K562 (cell line): ENCODE measurements at regions not wholly inside any gene's neighbourhood (a gene's known extent, or its start where the extent isn't known, plus 50 kb on each side); places are given as distances from the start of the nearest gene placed in this dataset.
A peak's percentile ranks its signal among the peaks of the same experiment; 100 is the strongest.

ENCODE experiments used
- ATAC-seq: fragments of 200-7000 bp; cut with Tn5 transposase; 3 replicates; pipeline ENCODE4 v1.9.1; 2020; ENCODE audit warnings: moderate library complexity
- BruUV-seq: library from RNA; stranded (reverse); fragments of 400-500 nt; replicated peaks from 2 replicates; lab custom pipeline; 2021; lab: Mats Ljungman, UMichigan
- CTCF ChIA-PET: fragments of 300-600 bp; formaldehyde crosslinking; extraction: SDS; loops from one replicate; lab custom pipeline; 2021; ENCODE audit warnings: low intra/inter-chr PET ratio; lab: Yijun Ruan, JAX
- POLR2A ChIA-PET: fragments of 300-600, 350-650 bp; sonication (Branson Sonifier 250); formaldehyde crosslinking; extraction: SDS; loops from one replicate; lab custom pipeline; 2021; ENCODE audit warnings: antibody characterized with exemption, inconsistent platforms; lab: Yijun Ruan, JAX
- DNase-seq, 4 experiments: peaks; one replicate each; pipeline versions ENCODE4 v3.0.0 to v3.0.0-alpha.2; 2011 to 2018; ENCODE audit warnings: low spot score in 3 of 4, mixed read lengths in 3 of 4; ENCODE audit errors: extremely low read depth in 1 of 4
- FAIRE-seq: peaks from 2 replicates; lab custom pipeline; 2011; peaks lifted over from hg19 to GRCh38; lab: Jason Lieb, UNC
- H2AFZ ChIP-seq: 2 replicates; pipeline ENCODE4 v1.6.0; 2011; ENCODE audit warnings: low read depth, low read length, control low read depth, inconsistent platforms
- H3K27ac ChIP-seq: fragments of 200-600 bp; 3 replicates; pipeline ENCODE4 v1.8.0; 2011; ENCODE audit warnings: low read depth, mild to moderate bottlenecking, control low read depth, inconsistent platforms, low read length, moderate library complexity, mixed read lengths; ENCODE audit errors: extremely low read depth
- H3K27me3 ChIP-seq, 2 experiments: fragments of 300-600 bp in 1 of 2; 2 replicates in 1 of 2; 3 replicates in 1 of 2; pipeline versions ENCODE4 v1.6.0 to v1.8.0; 2011; ENCODE audit warnings: inconsistent platforms in 2 of 2, low read length in 2 of 2, mild to moderate bottlenecking in 1 of 2, mixed read lengths in 1 of 2, moderate library complexity in 1 of 2; ENCODE audit not compliant: control insufficient read depth in 2 of 2, insufficient read depth in 2 of 2
- H3K36me3 ChIP-seq: fragments of 300-600 bp; 3 replicates; pipeline ENCODE4 v1.8.0; 2011; ENCODE audit warnings: mild to moderate bottlenecking, low read length, inconsistent platforms; ENCODE audit not compliant: control insufficient read depth, insufficient read depth
- H3K4me1 ChIP-seq, 2 experiments: fragments of 200-600 bp in 1 of 2; replicated peaks in 1 of 2; 2 replicates in 1 of 2; 3 replicates in 1 of 2; pipeline versions ENCODE4 v1.5.1 to v1.8.0; 2011; ENCODE audit warnings: inconsistent platforms in 2 of 2, low read length in 2 of 2, mild to moderate bottlenecking in 1 of 2, mixed read lengths in 1 of 2, moderate library complexity in 1 of 2; ENCODE audit not compliant: control insufficient read depth in 2 of 2, insufficient read depth in 2 of 2
- H3K4me2 ChIP-seq: 2 replicates; pipeline ENCODE4 v1.6.1; 2011; ENCODE audit warnings: low read length, control low read depth, inconsistent platforms, mixed read lengths; ENCODE audit not compliant: insufficient read depth
- H3K4me3 ChIP-seq: fragments of 200-600 bp; sonication (generic), shearing (Covaris generic); 2 replicates; pipeline ENCODE4 v1.5.1; 2016; ENCODE audit warnings: control low read depth, inconsistent platforms
- H3K79me2 ChIP-seq: fragments of 200-600 bp; 3 replicates; pipeline ENCODE4 v1.8.0; 2011; ENCODE audit warnings: low read length, inconsistent platforms; ENCODE audit not compliant: control insufficient read depth, insufficient read depth
- H3K9ac ChIP-seq, 2 experiments: 2 replicates each; pipeline versions ENCODE4 v1.6.0 to v1.6.1; 2011; ENCODE audit warnings: low read depth in 2 of 2, low read length in 2 of 2, control low read depth in 1 of 2, inconsistent platforms in 1 of 2, mild to moderate bottlenecking in 1 of 2, mixed read lengths in 1 of 2; ENCODE audit not compliant: insufficient read depth in 1 of 2
- H3K9me1 ChIP-seq: one replicate; pipeline ENCODE4 v1.6.0; 2011; ENCODE audit warnings: inconsistent platforms, mild to moderate bottlenecking, low read length, moderate library complexity; ENCODE audit not compliant: control insufficient read depth, insufficient read depth
- H3K9me3 ChIP-seq: replicated peaks from 2 replicates; pipeline ENCODE4 v1.5.1; 2011; ENCODE audit warnings: low read depth, low read length, inconsistent platforms; ENCODE audit not compliant: control insufficient read depth, insufficient read depth
- H4K20me1 ChIP-seq: replicated peaks from 2 replicates; pipeline ENCODE4 v1.6.1; 2011; ENCODE audit warnings: low read length, inconsistent platforms, mixed read lengths; ENCODE audit not compliant: control insufficient read depth, insufficient read depth
- CAMTA2 ChIP-seq: fragments of 250-450 bp; sonication (Bioruptor Pico); conservative IDR thresholded peaks from 2 replicates; pipeline ENCODE4 v1.5.1; 2022
- ESRRA ChIP-seq: fragments of 450-650 bp; IDR thresholded peaks from 2 replicates; pipeline ENCODE4 v1.6.1; 2014; ENCODE audit warnings: low read depth, mild to moderate bottlenecking, moderate library complexity, borderline replicate concordance
- FIP1L1 ChIP-seq: fragments of 200-400 bp; formaldehyde crosslinking; IDR thresholded peaks from 2 replicates; pipeline ENCODE4 v1.6.1; 2018; ENCODE audit warnings: mild to moderate bottlenecking, low read depth, low read length; ENCODE audit not compliant: poor library complexity, severe bottlenecking
- HSF4 ChIP-seq: fragments of 250-450 bp; sonication (Bioruptor Pico); IDR thresholded peaks from 2 replicates; pipeline ENCODE4 v2.1.2; 2022; ENCODE audit warnings: mild to moderate bottlenecking, moderate library complexity, borderline replicate concordance
- MAFK ChIP-seq: IDR thresholded peaks from 2 replicates; pipeline ENCODE4 v1.6.1; 2011; ENCODE audit warnings: low read length, improper control_type of control experiment
- NFIC ChIP-seq: fragments of 450-650 bp; IDR thresholded peaks from 2 replicates; pipeline ENCODE4 v1.6.1; 2017; ENCODE audit warnings: mild to moderate bottlenecking, inconsistent platforms
- RBBP5 ChIP-seq: fragments of 200-600 bp; sonication (generic); IDR thresholded peaks from 2 replicates; pipeline ENCODE4 v1.6.1; 2012; ENCODE audit warnings: borderline replicate concordance, mild to moderate bottlenecking, low read length, control low read depth, inconsistent platforms; ENCODE audit not compliant: insufficient read depth, poor library complexity, severe bottlenecking
- ZNF23 ChIP-seq: fragments of 250-450 bp; sonication (Bioruptor Pico); IDR thresholded peaks from 2 replicates; pipeline ENCODE4 v1.4.0; 2020; ENCODE audit warnings: mild to moderate bottlenecking
- WGBS: fragments of 100-300 bp; shearing (Covaris generic); methylation state at CpG from one replicate; pipeline ENCODE4 v1.1.6; 2016; ENCODE audit warnings: low coverage, mixed read lengths; ENCODE audit not compliant: insufficient coverage; ENCODE audit errors: missing lambda C conversion rate; 5-methylcytosine and 5-hydroxymethylcytosine counted together
- in situ Hi-C: fragments of 300-500 bp; cut with MboI; formaldehyde crosslinking; loops from 4 replicates; pipeline ENCODE4 v1.15.0; 2018; ENCODE audit warnings: inconsistent platforms, mixed read lengths
- intact Hi-C: fragments of 100-400 bp; cut with micrococcal nuclease; formaldehyde crosslinking; loops from 2 replicates; pipeline ENCODE4 v1.14.2; 2022
- TF ChIP-seq, protein P1 (sequence below): fragments of 250-450 bp; sonication (Bioruptor Pico); IDR thresholded peaks from 2 replicates; pipeline ENCODE4 v1.5.0; 2021

DNA sequence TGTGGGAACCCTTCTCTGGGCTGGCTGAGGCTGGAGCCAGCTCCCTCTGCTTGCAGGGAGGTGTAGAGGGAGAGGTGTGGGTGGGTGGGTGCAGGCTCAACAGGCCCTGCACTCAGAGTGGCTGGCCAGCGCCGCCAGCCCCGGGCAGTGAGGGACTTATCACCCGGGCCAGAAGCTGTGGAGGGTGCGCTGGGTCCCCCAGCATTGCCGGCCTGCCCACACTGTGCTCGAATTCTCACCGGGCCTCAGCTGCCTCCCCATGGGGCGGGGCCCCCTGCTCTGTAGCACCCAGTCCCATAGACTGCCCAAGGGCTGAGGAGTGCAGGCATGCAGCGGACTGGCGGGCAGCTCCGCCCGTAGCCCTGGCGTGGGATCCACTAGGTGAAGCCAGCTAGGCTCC is 190.7 kb upstream of the TAC1 start (continued):
- no peak for TF ChIP-seq ZNF23 (CRISPR knock-in tag)
- TF ChIP-seq RBBP5 = no peak
- TF ChIP-seq HSF4 (CRISPR knock-in tag) = no peak
- TF ChIP-seq CAMTA2 (CRISPR knock-in tag) = no peak
- no peak for TF ChIP-seq FIP1L1
- TF ChIP-seq, protein P1, sequence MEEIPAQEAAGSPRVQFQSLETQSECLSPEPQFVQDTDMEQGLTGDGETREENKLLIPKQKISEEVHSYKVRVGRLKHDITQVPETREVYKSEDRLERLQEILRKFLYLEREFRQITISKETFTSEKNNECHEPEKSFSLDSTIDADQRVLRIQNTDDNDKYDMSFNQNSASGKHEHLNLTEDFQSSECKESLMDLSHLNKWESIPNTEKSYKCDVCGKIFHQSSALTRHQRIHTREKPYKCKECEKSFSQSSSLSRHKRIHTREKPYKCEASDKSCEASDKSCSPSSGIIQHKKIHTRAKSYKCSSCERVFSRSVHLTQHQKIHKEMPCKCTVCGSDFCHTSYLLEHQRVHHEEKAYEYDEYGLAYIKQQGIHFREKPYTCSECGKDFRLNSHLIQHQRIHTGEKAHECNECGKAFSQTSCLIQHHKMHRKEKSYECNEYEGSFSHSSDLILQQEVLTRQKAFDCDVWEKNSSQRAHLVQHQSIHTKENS (CRISPR knock-in tag) = no peak

DNA sequence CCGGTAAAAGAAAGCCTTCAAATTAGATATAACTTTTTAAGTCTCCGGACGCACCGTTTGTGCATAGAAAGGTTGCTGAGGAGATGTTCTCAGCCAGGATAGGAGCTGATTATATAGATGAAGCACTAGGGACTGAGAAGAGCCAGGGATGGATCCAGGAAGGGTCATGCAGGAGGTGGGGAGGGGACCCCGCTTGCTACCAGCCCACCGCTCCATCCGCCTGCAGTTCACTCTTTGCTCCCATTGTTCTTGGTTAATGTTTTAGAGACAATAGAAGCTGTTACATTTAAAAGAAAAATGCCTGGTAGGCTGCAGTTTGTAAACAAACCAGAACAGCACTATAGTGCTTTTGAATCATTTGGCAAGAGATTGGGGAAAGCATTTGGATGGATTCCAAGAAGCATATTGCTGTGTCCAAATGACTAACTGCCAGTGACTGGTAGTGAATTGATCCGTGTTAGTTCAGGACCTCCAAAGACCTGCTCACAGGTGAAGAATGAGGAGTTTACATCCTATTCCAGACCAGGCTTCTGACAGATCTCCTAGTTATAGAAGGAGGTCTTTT is 175.9 kb upstream of the TAC1 start:
- ATAC-seq = no peak
- Histone ChIP-seq H3K79me2 (no peaks in the 10 kb centered on the region), H3K27ac (no peak overlapping the region), H3K36me3 (no peaks in the 10 kb centered on the region), H4K20me1 (no peaks in the 10 kb centered on the region), H2AFZ (no peak overlapping the region), H3K9ac (no peak overlapping the region), H3K4me3 (no peak overlapping the region), H3K4me1 (no peaks in the 10 kb centered on the region), H3K4me2 (no peak overlapping the region), H3K27me3 (peaks cover 0 to 18% of the 10 kb centered on the region in 2 experiments; a peak in 2 of 5 replicates), H3K9me1 (no peaks in the 10 kb centered on the region), H3K9me3 (no peaks in the 10 kb centered on the region)
- ChIA-PET POLR2A (interaction anchor here (1.0 kb wide), 1 partner anchor 17 kb away, joined by 4 read pairs; no protein-coding TSS in a partner anchor), CTCF (no interaction called here)
- FAIRE-seq = no peak
- peak; percentile 36; the same call in 1 of the 2 replicates for TF ChIP-seq NFIC
- TF ChIP-seq ESRRA = no peak
- TF ChIP-seq MAFK = no peak
- WGBS = 10% methylated on average over 8 of the region's 8 CpGs
- in situ Hi-C loops (no loop called here), intact Hi-C loops (no loop called here)
- BruUV-seq = no TSS peak
- no peak for DNase-seq
